WTC11 (cell line): ENCODE measurements at regions not wholly inside any gene's neighbourhood (a gene's known extent, or its start where the extent isn't known, plus 50 kb on each side); places are given as distances from the start of the nearest gene placed in this dataset.

Source experiments
- ATF1 ChIP-seq: sonication (generic); formaldehyde crosslinking; IDR thresholded peaks from 2 replicates; pipeline ENCODE4 v1.8.1; 2023; ENCODE audit warnings: mild to moderate bottlenecking, moderate library complexity, missing genetic modification reagents
- ELF4 ChIP-seq: sonication (generic); formaldehyde crosslinking; IDR thresholded peaks from 2 replicates; pipeline ENCODE4 v1.8.1; 2022; ENCODE audit warnings: low read depth, mild to moderate bottlenecking, moderate library complexity, missing genetic modification reagents
- ESRRA ChIP-seq: sonication (generic); formaldehyde crosslinking; IDR thresholded peaks from 2 replicates; pipeline ENCODE4 v1.8.1; 2022; ENCODE audit warnings: mild to moderate bottlenecking, missing genetic modification reagents, borderline replicate concordance
- GRHL2 ChIP-seq: fragments of 250-450 bp; sonication (Bioruptor Pico); IDR thresholded peaks from 2 replicates; pipeline ENCODE4 v1.8.0; 2022; ENCODE audit warnings: mild to moderate bottlenecking, moderate library complexity; ENCODE audit not compliant: insufficient replicate concordance, severe bottlenecking
- NR2C2 ChIP-seq: sonication (generic); formaldehyde crosslinking; IDR thresholded peaks from 2 replicates; pipeline ENCODE4 v1.8.0; 2022; ENCODE audit warnings: mild to moderate bottlenecking, missing genetic modification reagents
- TCF7 ChIP-seq: sonication (generic); formaldehyde crosslinking; IDR thresholded peaks from 2 replicates; pipeline ENCODE4 v1.8.0; 2022; ENCODE audit warnings: mild to moderate bottlenecking, low read depth, missing genetic modification reagents, moderate library complexity
- TEAD1 ChIP-seq: sonication (generic); formaldehyde crosslinking; IDR thresholded peaks from 2 replicates; pipeline ENCODE4 v1.8.0; 2022; ENCODE audit warnings: mild to moderate bottlenecking, missing genetic modification reagents
- ZNF138 ChIP-seq: sonication (generic); formaldehyde crosslinking; conservative IDR thresholded peaks from 2 replicates; pipeline ENCODE4 v1.8.1; 2022; ENCODE audit warnings: mild to moderate bottlenecking, moderate library complexity, missing genetic modification reagents
- TF ChIP-seq, protein P1 (sequence below): sonication (generic); formaldehyde crosslinking; IDR thresholded peaks from 2 replicates; pipeline ENCODE4 v1.8.1; 2023; ENCODE audit warnings: mild to moderate bottlenecking, missing genetic modification reagents, moderate library complexity
- TF ChIP-seq, protein P2 (sequence below): sonication (generic); formaldehyde crosslinking; conservative IDR thresholded peaks from 2 replicates; pipeline ENCODE4 v1.8.1; 2022; ENCODE audit warnings: mild to moderate bottlenecking, missing genetic modification reagents
- TF ChIP-seq, protein P3 (sequence below): fragments of 200-600 bp; IDR thresholded peaks from 2 replicates; pipeline ENCODE4 v1.8.0; 2022; ENCODE audit warnings: antibody characterized with exemption

DNA sequence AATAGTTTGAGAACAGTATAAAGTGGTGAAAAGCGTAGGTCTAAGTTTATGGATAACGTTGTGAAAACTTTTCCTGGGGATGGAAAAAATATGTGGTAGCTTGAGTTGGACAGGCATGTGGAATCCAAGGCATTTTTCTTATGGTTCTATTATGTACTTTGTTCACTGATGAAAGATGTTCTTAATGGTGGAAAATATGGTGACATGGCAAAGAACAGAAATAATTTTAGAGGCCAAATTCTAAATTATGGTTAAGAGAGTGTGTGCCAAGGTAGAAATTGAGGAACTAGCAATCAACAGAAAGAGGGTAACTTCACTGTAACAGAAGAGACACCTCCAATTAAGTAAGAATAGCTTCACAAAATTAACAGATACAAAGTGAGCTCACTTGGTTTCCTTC, 427.8 kb downstream of the SLC6A15 start:
- TF ChIP-seq ESRRA, result no peak
- no peak for TF ChIP-seq NR2C2 (CRISPR knock-in tag)
- TF ChIP-seq, protein P1, sequence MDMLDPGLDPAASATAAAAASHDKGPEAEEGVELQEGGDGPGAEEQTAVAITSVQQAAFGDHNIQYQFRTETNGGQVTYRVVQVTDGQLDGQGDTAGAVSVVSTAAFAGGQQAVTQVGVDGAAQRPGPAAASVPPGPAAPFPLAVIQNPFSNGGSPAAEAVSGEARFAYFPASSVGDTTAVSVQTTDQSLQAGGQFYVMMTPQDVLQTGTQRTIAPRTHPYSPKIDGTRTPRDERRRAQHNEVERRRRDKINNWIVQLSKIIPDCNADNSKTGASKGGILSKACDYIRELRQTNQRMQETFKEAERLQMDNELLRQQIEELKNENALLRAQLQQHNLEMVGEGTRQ (CRISPR knock-in tag), result no peak
- no peak for TF ChIP-seq TCF7 (CRISPR knock-in tag)
- TF ChIP-seq, protein P2, sequence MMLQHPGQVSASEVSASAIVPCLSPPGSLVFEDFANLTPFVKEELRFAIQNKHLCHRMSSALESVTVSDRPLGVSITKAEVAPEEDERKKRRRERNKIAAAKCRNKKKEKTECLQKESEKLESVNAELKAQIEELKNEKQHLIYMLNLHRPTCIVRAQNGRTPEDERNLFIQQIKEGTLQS (CRISPR knock-in tag), result no peak
- TF ChIP-seq, protein P3, sequence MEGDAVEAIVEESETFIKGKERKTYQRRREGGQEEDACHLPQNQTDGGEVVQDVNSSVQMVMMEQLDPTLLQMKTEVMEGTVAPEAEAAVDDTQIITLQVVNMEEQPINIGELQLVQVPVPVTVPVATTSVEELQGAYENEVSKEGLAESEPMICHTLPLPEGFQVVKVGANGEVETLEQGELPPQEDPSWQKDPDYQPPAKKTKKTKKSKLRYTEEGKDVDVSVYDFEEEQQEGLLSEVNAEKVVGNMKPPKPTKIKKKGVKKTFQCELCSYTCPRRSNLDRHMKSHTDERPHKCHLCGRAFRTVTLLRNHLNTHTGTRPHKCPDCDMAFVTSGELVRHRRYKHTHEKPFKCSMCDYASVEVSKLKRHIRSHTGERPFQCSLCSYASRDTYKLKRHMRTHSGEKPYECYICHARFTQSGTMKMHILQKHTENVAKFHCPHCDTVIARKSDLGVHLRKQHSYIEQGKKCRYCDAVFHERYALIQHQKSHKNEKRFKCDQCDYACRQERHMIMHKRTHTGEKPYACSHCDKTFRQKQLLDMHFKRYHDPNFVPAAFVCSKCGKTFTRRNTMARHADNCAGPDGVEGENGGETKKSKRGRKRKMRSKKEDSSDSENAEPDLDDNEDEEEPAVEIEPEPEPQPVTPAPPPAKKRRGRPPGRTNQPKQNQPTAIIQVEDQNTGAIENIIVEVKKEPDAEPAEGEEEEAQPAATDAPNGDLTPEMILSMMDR, result no peak
- no peak for TF ChIP-seq ATF1
- no peak for TF ChIP-seq ZNF138
- TF ChIP-seq GRHL2 (CRISPR knock-in tag), result no peak
- TF ChIP-seq ELF4 (CRISPR knock-in tag), result no peak
- no peak for TF ChIP-seq TEAD1 (CRISPR knock-in tag)
